ENCODE measurements at regions not wholly inside any gene's neighbourhood (a gene's known extent, or its start where the extent isn't known, plus 50 kb on each side); places are given as distances from the start of the nearest gene placed in this dataset.
"Not testable (repeated sequence)": the region's sequence is repeated elsewhere in the genome, so short reads cannot be mapped to it uniquely, and the experiment has no call there.

- DNase-seq (ENCODE audit: low read depth in 2 of 2), result no peak
Measured at GRCh38 chr2:166643980-166644379, 149.9 kb upstream of the SCN7A start.

GRCh38 chr2:166641516-166641915 lies 147.5 kb upstream of the SCN7A start:
- not testable (repeated sequence) for DNase-seq (ENCODE audit: low read depth in 2 of 2)

- DNase-seq (ENCODE audit: low read depth in 2 of 2), result no peak
Measured at GRCh38 chr2:166637051-166637450, 143.0 kb upstream of the SCN7A start.

GRCh38 chr2:166634706-166635105 lies 140.7 kb upstream of the SCN7A start:
- DNase-seq (ENCODE audit: low read depth in 2 of 2), result no peak

DNA sequence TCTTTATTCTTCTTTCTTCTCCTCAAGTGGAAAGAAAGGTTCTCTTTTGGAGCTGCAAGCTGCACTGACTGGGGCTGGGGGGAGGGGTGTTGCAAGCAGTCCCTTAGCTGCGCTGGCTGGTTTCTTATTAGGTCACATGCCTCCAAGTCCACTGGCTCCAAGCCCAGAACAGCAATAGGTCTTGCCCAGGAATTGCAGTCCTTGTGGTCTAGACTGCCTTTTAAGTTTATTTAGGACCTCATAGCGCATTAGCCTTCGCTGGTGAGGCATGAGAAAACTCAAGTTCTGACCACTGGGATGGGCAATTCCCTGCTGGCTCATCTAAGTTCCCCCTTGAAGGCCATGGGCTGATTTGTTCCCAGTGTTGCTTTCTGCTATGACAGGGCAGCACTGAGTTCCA lies 138.6 kb upstream of the SCN7A start:
- no peak for DNase-seq (ENCODE audit: low read depth in 2 of 2)

- DNase-seq (ENCODE audit: low read depth in 2 of 2), result no peak
Measured at GRCh38 chr2:166628478-166629136, 134.6 kb upstream of the SCN7A start.

DNA sequence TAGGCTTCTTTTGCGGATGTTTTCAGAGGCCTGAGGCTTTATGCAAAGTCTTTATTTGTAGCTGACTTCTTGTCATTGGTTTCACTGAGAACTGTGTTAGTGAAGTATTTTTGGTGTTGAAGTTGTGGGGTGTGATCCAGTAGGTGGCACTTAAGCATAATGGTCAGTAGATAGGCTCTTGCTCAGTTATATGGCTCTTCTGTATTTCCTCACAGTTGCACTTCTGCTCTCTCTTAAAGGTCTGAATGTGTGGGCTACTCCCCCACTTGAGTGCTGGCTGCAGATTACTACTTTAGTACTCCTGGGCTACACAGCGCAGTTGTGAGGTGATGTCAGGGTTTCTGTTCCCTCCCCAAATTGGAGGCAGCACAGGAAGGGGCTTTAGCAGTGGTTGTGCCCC lies 133.8 kb upstream of the SCN7A start:
- DNase-seq (ENCODE audit: low read depth in 2 of 2), result no peak

DNA sequence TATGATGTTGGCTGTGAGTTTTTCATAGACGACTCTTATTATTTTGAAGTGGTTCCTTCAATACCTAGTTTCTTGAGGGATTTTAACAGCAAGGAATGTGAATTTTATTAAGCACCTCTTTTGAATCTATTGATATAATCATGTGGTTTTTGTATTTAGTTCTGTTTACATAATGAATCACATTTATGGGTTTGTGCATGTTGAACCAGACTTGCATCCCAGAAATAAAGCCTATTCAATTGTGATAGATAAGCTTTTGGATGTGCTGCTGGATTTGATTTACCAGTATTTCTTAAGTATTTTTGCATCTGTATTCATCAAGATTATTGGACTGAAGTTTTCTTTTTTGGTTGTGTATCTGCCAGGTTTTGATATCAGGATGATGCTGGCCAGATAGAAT lies 131.6 kb upstream of the SCN7A start:
- no peak for DNase-seq (ENCODE audit: low read depth in 2 of 2)

GRCh38 chr2:166614503-166614902 lies 120.5 kb upstream of the SCN7A start:
- no peak for DNase-seq (ENCODE audit: low read depth in 2 of 2)

DNA sequence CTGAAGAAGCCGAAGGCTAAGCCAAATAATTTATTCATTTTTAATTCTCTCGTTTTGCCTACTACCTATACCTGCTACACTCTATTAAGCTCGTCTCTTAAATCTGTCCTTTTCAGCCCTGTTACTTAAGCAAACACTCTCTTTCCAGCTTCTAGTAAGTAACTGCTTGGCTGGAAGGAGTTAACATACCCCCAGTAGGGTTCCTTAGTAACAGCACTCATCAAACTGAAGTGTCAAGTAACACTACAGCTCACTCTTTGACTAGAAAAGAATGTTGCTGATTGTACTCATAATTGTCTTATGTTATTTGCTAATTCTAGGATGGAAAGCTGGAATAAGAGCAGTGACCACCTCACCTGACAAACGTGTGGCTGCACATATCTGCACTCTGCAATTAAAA lies 120.0 kb upstream of the SCN7A start:
- DNase-seq (ENCODE audit: low read depth in 2 of 2), result no peak

- DNase-seq (ENCODE audit: low read depth in 2 of 2), result no peak
Measured at GRCh38 chr2:166613226-166613625, 119.2 kb upstream of the SCN7A start.

DNA sequence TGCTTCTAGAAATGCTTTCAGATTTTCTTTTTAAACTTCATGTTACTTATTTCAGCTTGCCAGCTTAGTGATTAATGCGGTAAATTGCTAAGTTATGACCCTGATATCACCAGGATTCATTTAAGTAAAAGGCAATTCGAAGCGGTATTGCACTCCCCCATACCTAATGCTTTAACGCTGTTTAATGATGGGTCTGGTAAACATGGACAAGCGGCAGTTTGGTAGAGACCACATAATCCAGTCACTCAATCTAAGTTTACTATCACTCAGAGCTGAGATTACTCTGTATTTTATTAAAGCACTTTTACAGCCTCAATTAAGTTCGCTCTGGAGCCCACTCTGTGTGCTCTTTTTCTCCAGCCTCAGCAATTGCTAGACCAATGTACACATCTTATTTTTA lies 118.2 kb upstream of the SCN7A start:
- DNase-seq (ENCODE audit: low read depth in 2 of 2), result no peak

DNA sequence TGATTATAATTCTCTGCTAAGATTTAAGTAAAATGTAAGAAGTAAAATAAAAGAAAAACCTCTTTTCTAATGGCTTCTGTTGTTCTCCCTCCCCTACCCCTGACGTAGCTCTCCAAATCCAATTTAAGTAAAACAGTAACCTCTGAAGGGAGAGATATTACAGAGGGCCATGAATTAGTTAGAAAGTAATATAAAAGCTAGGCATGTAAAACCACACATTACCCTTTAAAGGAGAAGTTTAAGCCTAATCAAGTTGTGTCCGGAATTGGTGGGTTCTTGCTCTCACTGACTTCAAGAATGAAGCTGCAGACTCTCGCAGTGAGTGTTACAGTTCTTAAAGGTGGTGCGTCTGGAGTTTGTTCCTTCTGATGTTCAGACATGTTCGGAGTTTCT lies 116.9 kb upstream of the SCN7A start:
- DNase-seq (ENCODE audit: low read depth in 2 of 2), result no peak

DNA sequence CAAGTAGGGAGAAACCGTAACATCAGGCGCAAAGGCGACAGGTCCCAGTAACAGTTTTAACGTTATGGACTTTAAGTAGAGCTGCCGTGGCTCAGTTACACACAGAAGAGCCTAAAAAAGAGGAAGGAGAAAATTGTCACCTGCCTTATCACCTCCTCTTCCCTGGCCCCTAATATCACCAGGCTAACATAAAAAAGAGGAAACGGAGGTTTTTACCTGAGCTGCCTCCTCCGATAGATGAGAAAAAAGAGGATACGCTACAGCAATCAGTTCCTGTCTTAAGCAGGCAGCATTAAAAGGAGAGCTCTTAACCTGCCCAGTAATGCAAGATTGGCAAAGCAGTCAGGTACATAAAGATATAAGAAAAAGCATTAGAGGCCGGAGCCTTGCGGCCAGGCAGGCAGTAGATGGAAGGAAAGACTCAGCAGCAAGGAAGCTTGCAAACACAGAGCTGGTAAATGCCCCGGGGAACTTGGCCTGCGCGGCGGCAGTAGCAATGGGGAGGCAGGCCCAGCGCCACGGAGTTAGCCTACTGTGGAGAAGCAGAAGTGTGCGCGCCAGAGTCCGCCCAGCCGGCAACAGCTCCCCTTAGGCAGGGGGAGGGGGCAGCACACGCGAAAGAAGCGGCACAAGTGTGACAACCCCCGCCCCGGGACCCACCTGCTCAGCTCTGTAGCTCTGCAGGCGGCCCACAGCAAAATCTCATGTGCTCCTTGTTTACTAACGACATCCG lies 116.3 kb upstream of the SCN7A start:
- no peak for DNase-seq (ENCODE audit: low read depth in 2 of 2)

DNA sequence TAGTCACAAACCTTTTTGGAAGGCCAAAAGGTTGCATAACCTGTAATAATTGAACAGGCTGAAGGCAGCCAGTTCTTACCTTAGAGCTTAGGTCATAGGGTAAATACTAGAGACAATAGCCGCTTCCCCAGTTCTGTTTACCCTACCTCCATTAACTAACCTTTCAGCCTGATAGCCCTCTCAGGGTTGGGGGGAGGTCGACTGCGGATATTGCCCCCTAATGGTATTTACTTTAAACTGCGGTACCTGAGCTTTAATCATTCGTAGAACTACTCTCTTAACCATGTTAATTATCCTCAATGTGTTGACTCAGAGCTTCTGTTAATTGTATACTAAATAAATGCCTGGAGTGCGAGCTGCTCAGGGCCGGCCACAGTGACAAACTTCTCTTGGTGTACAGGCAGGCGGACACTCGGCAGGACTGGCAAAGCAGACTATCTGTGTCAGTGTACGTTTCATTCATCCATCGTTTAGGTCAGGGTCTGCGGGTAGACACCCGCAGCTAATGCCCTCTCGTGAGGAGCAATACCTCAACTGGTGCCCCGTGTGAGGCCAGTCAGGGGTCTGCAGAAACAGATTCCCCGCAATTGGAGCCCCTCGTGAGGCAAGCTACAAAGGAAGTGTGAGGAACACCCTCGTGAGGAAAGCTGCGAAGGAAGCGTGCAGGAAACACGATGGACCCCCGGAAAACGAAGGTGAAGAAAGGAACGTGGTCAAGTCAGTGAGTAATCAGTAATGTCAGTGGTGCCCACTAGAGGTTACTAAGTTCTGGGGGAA lies 115.3 kb upstream of the SCN7A start:
- DNase-seq (ENCODE audit: low read depth in 2 of 2), result no peak

DNA sequence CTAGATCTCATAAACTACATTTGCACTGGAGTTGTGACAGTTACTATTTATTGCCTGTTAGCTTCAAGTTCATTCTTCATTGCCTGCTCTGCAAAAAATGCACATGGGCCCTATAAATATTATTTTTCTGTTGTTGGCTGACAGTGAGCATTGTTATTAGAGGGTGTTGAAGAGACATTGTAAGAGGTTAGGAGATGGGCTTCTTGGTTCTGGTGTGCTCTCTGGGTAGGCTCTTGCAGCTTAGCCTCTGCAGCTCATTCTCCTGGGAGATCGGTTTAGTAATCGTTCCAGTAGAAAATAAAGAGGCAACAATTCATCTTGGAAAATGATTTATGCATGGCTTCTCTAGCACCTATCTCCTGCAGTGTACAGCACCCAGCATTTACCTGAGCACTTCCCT lies 113.8 kb upstream of the SCN7A start:
- no peak for DNase-seq (ENCODE audit: low read depth in 2 of 2)

DNA sequence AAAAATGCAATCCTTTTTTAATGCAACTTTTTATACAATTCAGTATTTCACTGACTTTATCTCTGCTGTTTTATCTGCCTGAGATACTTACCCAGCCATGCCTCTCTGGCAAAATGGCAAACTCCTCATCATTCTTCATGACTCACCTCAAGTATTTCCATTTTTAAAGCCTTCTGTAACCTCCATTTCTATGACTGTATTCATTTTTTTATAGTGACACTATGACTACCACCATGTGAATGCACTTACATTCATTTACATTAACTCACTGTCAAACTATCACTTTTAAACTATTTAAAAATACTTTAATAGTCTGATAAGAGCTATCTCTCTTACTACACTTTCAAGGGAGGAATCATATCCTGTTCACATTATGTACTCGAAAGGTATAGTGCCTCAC lies 99.4 kb upstream of the SCN7A start:
- no peak for DNase-seq (ENCODE audit: low read depth in 2 of 2)

- no peak for DNase-seq (ENCODE audit: low read depth in 2 of 2)
Measured at GRCh38 chr2:166592750-166593149, 98.7 kb upstream of the SCN7A start.

- no peak for DNase-seq (ENCODE audit: low read depth in 2 of 2)
Measured at GRCh38 chr2:166591226-166591625, 97.2 kb upstream of the SCN7A start.

GRCh38 chr2:166573391-166573790 lies 79.3 kb upstream of the SCN7A start:
- DNase-seq (ENCODE audit: low read depth in 2 of 2), result no peak

GRCh38 chr2:166572937-166573336 lies 78.9 kb upstream of the SCN7A start:
- no peak for DNase-seq (ENCODE audit: low read depth in 2 of 2)

- no peak for DNase-seq (ENCODE audit: low read depth in 2 of 2)
Measured at GRCh38 chr2:166568409-166568808, 74.4 kb upstream of the SCN7A start.

DNA sequence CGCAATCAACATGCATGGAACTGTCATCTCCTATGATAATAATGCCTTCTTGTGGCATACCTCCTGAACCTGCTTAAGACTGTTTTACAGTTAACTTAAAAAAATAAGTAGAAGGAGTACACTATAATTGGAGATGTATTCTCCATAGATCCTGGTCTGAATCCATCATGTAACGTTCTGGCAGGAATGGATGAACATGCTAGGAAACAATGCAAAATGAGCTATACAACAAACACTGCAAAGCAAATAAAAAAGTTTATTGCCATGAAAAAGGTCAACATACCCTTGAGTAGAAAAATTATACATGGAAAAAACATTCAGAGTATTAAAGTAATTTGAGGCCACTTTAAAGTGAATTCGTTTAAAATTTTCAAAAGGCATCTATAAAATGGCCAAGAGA lies 71.5 kb upstream of the SCN7A start:
- no peak for DNase-seq (ENCODE audit: low read depth in 2 of 2)

All from dermis microvascular lymphatic vessel endothelial cell (primary cell).